Transverse colon (tissue), 3 donors: ENCODE measurements at regions not wholly inside any gene's neighbourhood (a gene's known extent, or its start where the extent isn't known, plus 50 kb on each side); places are given as distances from the start of the nearest gene placed in this dataset.

Source experiments
- EP300 ChIP-seq: sonication (generic); formaldehyde crosslinking; IDR thresholded peaks from one replicate; pipeline ENCODE4 v1.6.1; 2017; ENCODE audit warnings: antibody characterized with exemption, low read depth
- TF ChIP-seq, protein P1 (sequence below), 5 experiments: fragments of 200-600 bp in 3 of 5; fragments of 450-650 bp in 2 of 5; sonication (generic) in 3 of 5; IDR thresholded peaks; 1 replicate in 2 of 5; 2 replicates in 3 of 5; pipeline ENCODE4 v1.5.1; 2016 to 2017; ENCODE audit warnings: antibody characterized with exemption in 5 of 5, inconsistent platforms in 3 of 5, mild to moderate bottlenecking in 2 of 5, moderate library complexity in 1 of 5

GRCh38 chrX:534804-535203 is 95.8 kb upstream of the SHOX start:
- TF ChIP-seq, protein P1, sequence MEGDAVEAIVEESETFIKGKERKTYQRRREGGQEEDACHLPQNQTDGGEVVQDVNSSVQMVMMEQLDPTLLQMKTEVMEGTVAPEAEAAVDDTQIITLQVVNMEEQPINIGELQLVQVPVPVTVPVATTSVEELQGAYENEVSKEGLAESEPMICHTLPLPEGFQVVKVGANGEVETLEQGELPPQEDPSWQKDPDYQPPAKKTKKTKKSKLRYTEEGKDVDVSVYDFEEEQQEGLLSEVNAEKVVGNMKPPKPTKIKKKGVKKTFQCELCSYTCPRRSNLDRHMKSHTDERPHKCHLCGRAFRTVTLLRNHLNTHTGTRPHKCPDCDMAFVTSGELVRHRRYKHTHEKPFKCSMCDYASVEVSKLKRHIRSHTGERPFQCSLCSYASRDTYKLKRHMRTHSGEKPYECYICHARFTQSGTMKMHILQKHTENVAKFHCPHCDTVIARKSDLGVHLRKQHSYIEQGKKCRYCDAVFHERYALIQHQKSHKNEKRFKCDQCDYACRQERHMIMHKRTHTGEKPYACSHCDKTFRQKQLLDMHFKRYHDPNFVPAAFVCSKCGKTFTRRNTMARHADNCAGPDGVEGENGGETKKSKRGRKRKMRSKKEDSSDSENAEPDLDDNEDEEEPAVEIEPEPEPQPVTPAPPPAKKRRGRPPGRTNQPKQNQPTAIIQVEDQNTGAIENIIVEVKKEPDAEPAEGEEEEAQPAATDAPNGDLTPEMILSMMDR (IDR thresholded peaks at IDR 0.05), result no peak
- no peak for TF ChIP-seq EP300
